GM19043 (cell line): ENCODE measurements at regions not wholly inside any gene's neighbourhood (a gene's known extent, or its start where the extent isn't known, plus 50 kb on each side); places are given as distances from the start of the nearest gene placed in this dataset.

ENCODE experiments used
- ATAC-seq: cut with Tn5 transposase; IDR thresholded peaks from one replicate; pipeline ENCODE4 v1.9.1; 2021; ENCODE audit warnings: low read depth; ENCODE audit not compliant: unreplicated experiment

- no peak for ATAC-seq
These were observed 608.3 kb upstream of the PKN2 start for GRCh38 chr1:88075813-88076212.

- ATAC-seq: no peak
These were observed 605.0 kb upstream of the PKN2 start for GRCh38 chr1:88079036-88079435.

DNA sequence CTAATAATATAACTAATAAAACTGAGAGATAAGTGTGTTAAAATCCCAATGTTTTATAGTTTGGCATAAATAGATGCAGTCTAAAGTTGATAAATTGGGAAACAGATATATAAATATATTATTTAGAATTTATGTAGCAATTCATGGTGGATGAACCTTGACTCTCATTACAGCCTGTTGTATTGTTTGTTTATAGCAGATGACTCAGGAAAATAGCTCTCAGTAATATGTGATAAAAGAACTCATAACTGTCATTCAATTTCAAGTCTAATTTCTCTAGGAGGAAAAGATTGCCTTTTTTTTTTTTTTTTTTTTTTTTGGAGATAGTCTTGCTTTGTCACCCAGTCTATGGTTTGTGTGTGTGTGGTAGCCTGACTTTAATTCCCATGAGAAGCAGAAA lies 603.2 kb upstream of the PKN2 start:
- ATAC-seq: no peak

- no peak for ATAC-seq
These were observed 595.6 kb upstream of the PKN2 start for GRCh38 chr1:88088481-88088880.

- ATAC-seq: no peak
These were observed 594.1 kb upstream of the PKN2 start for GRCh38 chr1:88089961-88090360.

- no peak for ATAC-seq
These were observed 585.2 kb upstream of the PKN2 start for GRCh38 chr1:88098881-88099280.

DNA sequence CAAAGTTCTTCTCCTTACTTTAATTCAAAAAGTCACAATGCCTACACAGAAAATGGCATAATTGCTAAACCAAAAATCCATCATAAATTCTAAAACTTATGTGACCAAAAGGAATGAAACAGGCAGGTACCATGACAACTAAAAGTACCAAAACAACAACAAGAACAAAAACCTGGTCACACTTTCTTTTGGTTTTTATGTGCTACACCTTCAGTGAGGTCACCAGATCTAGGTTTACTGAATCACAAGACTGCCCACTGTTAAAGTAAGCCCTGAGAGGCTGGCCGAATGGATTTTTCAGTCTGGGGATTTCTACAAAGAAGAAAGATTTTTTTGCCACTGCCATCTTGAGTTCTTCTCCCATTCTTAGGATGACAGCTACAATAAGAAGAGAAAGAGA lies 583.0 kb upstream of the PKN2 start:
- no peak for ATAC-seq

DNA sequence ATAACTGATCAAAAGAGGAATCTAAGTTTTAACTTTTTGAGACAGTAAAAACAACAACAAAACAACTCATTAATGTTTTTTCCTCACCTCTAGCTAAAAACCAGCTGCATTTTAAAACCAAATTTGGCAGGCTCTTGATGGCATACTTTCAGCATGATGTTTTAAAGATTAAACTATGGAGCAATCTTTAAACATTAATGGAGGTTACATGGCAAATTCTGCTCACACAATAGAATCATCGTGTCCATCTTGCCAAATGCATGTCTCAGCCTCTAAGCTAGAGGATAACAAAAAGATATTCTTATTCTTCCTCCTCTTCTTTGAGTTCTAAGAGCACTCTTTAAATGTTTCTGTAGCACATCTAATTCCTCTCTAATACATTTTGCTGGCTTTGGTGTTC lies 579.8 kb upstream of the PKN2 start:
- no peak for ATAC-seq

- no peak for ATAC-seq
These were observed 579.2 kb upstream of the PKN2 start for GRCh38 chr1:88104886-88105285.

- ATAC-seq: no peak
These were observed 572.3 kb upstream of the PKN2 start for GRCh38 chr1:88111816-88112215.

GRCh38 chr1:88117597-88117996 lies 566.5 kb upstream of the PKN2 start:
- ATAC-seq: no peak

- ATAC-seq: no peak
These were observed 565.8 kb upstream of the PKN2 start for GRCh38 chr1:88118176-88118845.

GRCh38 chr1:88124614-88125013 lies 559.5 kb upstream of the PKN2 start:
- no peak for ATAC-seq

GRCh38 chr1:88126467-88126866 lies 557.6 kb upstream of the PKN2 start:
- ATAC-seq: no peak

DNA sequence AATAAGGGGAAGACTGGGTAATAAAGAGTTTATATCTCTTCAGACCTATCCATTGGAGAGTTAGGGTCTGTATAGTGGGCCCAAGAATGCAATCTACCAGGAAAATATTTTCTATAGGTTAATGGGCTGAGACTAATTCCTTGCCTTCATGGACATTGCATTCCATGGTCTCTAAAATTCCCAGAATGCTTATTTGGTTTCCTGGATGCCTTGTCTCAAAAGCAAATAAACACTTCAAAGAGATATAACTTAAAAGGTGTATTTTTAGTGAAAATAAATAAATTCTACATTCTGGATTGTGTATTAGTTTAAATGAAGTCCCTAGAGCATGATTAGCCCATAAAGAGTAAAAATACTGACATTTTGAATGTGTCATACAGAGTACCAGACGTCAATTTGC lies 550.1 kb upstream of the PKN2 start:
- no peak for ATAC-seq

- ATAC-seq: no peak
These were observed 548.8 kb upstream of the PKN2 start for GRCh38 chr1:88134983-88135921.

DNA sequence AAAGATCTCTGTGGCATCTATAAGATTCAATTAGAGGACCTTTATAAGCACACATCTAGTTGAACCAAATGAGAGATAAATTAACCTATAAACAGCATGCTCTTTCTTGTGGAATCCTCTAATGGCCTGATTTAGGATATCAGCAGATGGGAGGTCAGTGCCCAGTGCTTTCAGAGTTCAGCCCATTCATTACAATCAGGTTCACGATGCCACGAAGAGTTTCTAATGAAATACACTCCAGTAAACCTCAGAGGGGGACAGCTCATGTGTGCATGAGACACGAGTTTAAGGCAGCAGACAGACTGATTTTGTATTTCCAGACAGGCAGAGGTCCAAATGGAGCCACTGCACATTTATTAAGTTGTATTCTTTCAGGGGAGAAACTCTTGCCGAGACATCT lies 544.4 kb upstream of the PKN2 start:
- no peak for ATAC-seq

DNA sequence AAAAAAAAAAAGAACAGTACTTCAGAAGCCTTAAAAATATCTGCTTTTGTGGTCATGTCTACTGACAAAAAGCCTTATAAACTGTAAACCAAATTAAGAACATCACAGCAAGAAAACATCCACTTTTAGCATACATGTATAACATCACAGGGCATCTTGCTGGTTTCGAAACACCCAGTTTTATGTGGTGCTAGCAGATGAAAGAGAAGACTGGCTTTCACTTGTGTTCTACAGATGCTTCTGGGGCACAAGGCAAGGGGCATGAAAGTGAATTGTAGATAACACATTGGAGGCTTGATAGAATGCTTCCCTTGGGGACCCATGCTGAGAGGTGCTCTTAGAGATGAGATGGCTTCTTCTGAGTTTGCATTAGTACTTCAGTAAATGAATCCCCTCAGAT lies 543.7 kb upstream of the PKN2 start:
- ATAC-seq: no peak

- no peak for ATAC-seq
These were observed 542.5 kb upstream of the PKN2 start for GRCh38 chr1:88141499-88142074.

- ATAC-seq: no peak
These were observed 538.3 kb upstream of the PKN2 start for GRCh38 chr1:88145752-88146151.

DNA sequence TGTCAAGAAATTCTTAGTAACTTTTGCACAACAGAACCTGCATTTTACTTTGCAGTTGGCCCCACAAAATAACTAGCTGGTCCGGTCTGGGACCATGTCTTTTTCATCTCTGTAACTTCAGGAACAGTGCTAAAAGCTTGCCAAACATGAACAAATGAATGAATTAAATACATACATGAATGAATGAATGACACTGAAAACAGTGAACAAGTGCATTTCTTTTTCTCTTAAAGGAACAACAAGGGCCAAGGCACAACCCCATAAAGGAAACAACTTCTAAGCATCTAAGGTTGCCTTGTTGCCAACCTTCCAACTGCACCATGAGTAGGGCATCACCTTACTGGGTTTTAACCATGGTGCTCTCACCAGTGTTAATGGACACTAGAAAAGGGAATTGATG lies 534.4 kb upstream of the PKN2 start:
- ATAC-seq: no peak

DNA sequence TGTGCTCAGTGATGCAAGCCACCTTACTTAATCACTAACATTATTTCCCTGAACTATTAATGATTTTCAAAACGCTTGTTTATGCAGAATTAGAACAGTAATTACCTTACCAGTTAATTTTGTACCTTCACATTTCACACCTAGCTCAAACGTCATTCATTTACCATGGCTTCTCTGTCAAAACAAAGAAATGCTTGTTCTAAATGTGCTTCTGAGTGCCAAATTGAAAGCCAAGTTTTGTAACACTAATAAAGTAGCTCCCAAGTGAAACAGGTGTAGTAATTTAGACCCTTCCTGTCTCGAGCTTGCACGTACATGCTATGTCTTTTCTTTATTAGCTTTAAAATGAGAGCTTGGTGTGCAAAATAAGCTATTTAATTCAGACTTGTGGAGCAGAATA lies 533.7 kb upstream of the PKN2 start:
- ATAC-seq: no peak
